Activated CD8-positive, alpha-beta T cell treated with anti-CD3 and anti-CD28 coated beads for 36 hours (primary cell): ENCODE measurements at regions not wholly inside any gene's neighbourhood (a gene's known extent, or its start where the extent isn't known, plus 50 kb on each side); places are given as distances from the start of the nearest gene placed in this dataset.

ENCODE experiments used
- ATAC-seq: fragments of 200-7000 bp; cut with Tn5 transposase; one replicate; pipeline ENCODE4 v1.10.0; 2021; ENCODE audit warnings: mild to moderate bottlenecking, moderate library complexity
- CTCF ChIA-PET: fragments of 350-600 bp; sonication (Branson Sonifier 250); formaldehyde crosslinking; loops from one replicate; lab custom pipeline; 2021; ENCODE audit warnings: antibody characterized with exemption; lab: Charles Lee
- POLR2A ChIA-PET: fragments of 350-600 bp; sonication (Branson Sonifier 250); formaldehyde crosslinking; loops from one replicate; lab custom pipeline; 2021; ENCODE audit warnings: antibody characterized with exemption; lab: Charles Lee
- DNase-seq: peaks from one replicate; pipeline ENCODE4 v3.0.0-alpha.2; 2020
- H3K27ac Mint-ChIP-seq: one replicate; pipeline ENCODE4 v1.8.0; 2021; ENCODE audit warnings: mild to moderate bottlenecking, mixed read lengths
- H3K27me3 Mint-ChIP-seq: one replicate; pipeline ENCODE4 v1.8.0; 2021; ENCODE audit warnings: mixed read lengths
- H3K36me3 Mint-ChIP-seq: one replicate; pipeline ENCODE4 v1.8.0; 2021; ENCODE audit warnings: low read depth, mixed read lengths
- H3K4me1 Mint-ChIP-seq: one replicate; pipeline ENCODE4 v1.8.0; 2021; ENCODE audit warnings: low read depth, mixed read lengths
- H3K4me3 Mint-ChIP-seq: one replicate; pipeline ENCODE4 v1.8.0; 2021; ENCODE audit warnings: mild to moderate bottlenecking, moderate library complexity, mixed read lengths
- H3K9me3 Mint-ChIP-seq: one replicate; pipeline ENCODE4 v1.8.0; 2021; ENCODE audit warnings: mixed read lengths
- CTCF ChIP-seq: fragments of 200-600 bp; IDR thresholded peaks from one replicate; pipeline ENCODE4 v1.8.0; 2022; ENCODE audit warnings: antibody characterized with exemption, mild to moderate bottlenecking
- intact Hi-C: fragments of 100-400 bp; cut with micrococcal nuclease; formaldehyde crosslinking; loops from one replicate; pipeline ENCODE4 v1.10.0; 2022

DNA sequence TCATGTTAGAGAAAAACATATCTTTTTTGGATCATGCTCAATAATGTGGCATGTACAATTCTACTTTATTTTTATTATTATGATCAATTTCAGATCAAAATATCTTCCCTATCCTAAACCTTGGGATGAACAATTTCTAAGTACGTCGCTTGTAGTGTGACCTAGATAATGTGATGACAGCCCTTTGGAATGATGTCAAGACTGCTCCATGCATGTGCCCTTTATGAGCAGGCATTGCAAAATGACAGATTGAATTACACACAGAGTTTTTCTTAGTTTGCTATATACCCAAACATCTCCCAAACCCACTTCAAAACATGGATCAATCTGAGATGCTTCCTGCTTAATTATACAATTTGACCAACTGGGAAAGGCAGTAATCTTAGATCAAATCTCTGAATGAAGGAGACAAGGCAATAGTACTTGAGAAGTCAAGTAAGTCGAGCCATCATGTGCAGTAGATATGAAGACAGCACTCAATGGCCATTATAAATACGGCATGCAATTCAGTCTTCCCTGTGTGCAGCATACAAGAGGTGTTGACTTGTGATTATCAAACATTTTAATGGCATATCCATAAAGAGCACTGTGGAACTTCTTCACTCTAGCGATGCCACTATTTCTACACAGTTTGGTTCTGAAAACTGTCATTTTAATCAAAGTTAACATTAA lies 294.8 kb downstream of the RNF144B start:
- POLR2A ChIA-PET = no interaction called here
- no peak overlapping the region for H3K4me3 Mint-ChIP-seq
- ATAC-seq (no peak), DNase-seq (no peak)
- intact Hi-C loops = no loop called here
- peaks cover 4% of the 10 kb centered on the region for H3K9me3 Mint-ChIP-seq
- no peak overlapping the region for H3K27ac Mint-ChIP-seq
- H3K27me3 Mint-ChIP-seq = no peaks in the 10 kb centered on the region
- no peak for TF ChIP-seq CTCF
- no peaks in the 10 kb centered on the region for H3K36me3 Mint-ChIP-seq
- CTCF ChIA-PET = no interaction called here
- no peaks in the 10 kb centered on the region for H3K4me1 Mint-ChIP-seq

GRCh38 chr6:18684343-18684742 lies 297.2 kb downstream of the RNF144B start:
- Mint-ChIP-seq H3K4me1 (no peaks in the 10 kb centered on the region), H3K36me3 (no peaks in the 10 kb centered on the region), H3K27ac (no peak overlapping the region), H3K4me3 (no peak overlapping the region), H3K9me3 (peaks cover 1% of the 10 kb centered on the region), H3K27me3 (no peaks in the 10 kb centered on the region)
- CTCF ChIA-PET = no interaction called here
- ATAC-seq = no peak
- DNase-seq = no peak
- no peak for TF ChIP-seq CTCF
- POLR2A ChIA-PET = no interaction called here
- intact Hi-C loops = no loop called here

DNA sequence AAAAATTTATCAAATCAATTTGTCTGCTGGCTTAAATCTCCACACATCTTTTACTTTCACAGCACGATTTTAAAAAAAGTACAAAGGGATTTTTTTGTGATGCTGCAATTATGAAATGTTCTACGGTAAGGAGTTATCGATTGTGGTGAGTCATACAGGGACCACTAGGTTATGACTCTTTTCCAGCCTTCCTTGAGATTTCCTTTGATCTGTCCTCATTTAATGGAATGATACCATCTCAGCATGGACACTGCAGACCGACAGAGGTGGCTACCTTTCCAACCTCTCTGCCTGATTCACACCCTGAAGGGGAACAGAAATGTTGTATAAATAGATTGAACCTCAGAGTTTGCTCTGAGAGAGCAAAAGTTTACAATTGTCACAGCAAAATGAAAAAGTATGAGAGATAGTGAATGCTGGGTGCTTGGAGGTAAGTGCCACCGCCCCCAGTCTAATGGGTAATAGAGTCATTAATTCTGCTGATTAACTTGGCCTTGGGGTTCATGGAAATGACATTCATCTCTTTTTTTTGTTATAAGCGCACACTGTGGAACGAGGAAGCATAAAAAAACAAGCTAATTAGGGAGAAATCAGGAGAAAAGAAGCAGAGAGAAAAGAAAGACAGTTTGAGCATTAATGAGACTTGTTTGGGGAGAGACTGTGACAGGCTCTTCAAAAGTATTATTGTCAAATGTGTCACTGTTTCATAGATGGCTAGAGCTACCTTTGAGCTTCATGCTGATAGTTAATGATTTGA lies 306.0 kb downstream of the RNF144B start:
- no peaks in the 10 kb centered on the region for H3K36me3 Mint-ChIP-seq
- H3K9me3 Mint-ChIP-seq = no peaks in the 10 kb centered on the region
- ChIA-PET POLR2A (no interaction called here), CTCF (no interaction called here)
- ATAC-seq (no peak), DNase-seq (no peak)
- H3K4me1 Mint-ChIP-seq = no peaks in the 10 kb centered on the region
- TF ChIP-seq CTCF = no peak
- H3K27me3 Mint-ChIP-seq = no peaks in the 10 kb centered on the region
- H3K4me3 Mint-ChIP-seq = no peak overlapping the region
- no peak overlapping the region for H3K27ac Mint-ChIP-seq
- intact Hi-C loops = no loop called here

- no peak overlapping the region for H3K4me3 Mint-ChIP-seq
- TF ChIP-seq CTCF = no peak
- H3K27ac Mint-ChIP-seq = no peak overlapping the region
- DNase-seq = no peak
- CTCF ChIA-PET = no interaction called here
- H3K9me3 Mint-ChIP-seq = no peaks in the 10 kb centered on the region
- POLR2A ChIA-PET = no interaction called here
- no peaks in the 10 kb centered on the region for H3K4me1 Mint-ChIP-seq
- ATAC-seq = no peak
- intact Hi-C loops = no loop called here
- no peaks in the 10 kb centered on the region for H3K27me3 Mint-ChIP-seq
- no peaks in the 10 kb centered on the region for H3K36me3 Mint-ChIP-seq
Observed at GRCh38 chr6:18693881-18694280, 306.7 kb downstream of the RNF144B start.

DNA sequence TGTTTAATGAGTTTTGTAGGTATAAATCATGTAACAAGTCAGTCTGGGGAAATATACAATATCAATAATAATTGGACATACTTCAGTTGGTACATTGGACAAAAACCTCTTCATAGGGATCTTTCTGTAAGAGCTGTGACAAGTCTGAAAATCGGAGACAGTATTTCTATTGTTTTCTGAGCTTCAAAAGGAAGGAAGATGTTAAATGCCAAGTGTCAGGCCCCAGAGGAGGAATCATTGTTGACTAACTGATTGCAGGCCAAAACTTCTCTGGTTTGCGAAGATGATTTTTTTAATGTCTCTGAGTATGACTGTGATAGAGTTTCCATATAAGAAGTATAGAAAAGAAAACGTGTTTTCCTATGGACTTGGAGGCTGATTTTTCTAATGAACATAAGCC lies 316.4 kb downstream of the RNF144B start:
- POLR2A ChIA-PET = no interaction called here
- Mint-ChIP-seq H3K4me1 (no peaks in the 10 kb centered on the region), H3K4me3 (no peak overlapping the region), H3K9me3 (peaks cover 3% of the 10 kb centered on the region), H3K27me3 (no peaks in the 10 kb centered on the region), H3K27ac (no peak overlapping the region), H3K36me3 (no peaks in the 10 kb centered on the region)
- no peak for ATAC-seq
- DNase-seq = no peak
- CTCF ChIA-PET = no interaction called here
- no peak for TF ChIP-seq CTCF
- intact Hi-C loops = no loop called here
